WERI-Rb-1 (cell line): ENCODE measurements at regions not wholly inside any gene's neighbourhood (a gene's known extent, or its start where the extent isn't known, plus 50 kb on each side); places are given as distances from the start of the nearest gene placed in this dataset.

Experiments used
- DNase-seq: peaks from one replicate; pipeline ENCODE4 v3.0.0-alpha.2; 2020
- H3K27ac ChIP-seq: fragments of 250-450 bp; sonication (Bioruptor Pico); 2 replicates; pipeline ENCODE4 v1.5.1; 2020; ENCODE audit warnings: mild to moderate bottlenecking, moderate library complexity
- H3K27me3 ChIP-seq: fragments of 250-450 bp; sonication (Bioruptor Pico); 2 replicates; pipeline ENCODE4 v1.5.1; 2021; ENCODE audit warnings: mild to moderate bottlenecking, low read depth, moderate library complexity; ENCODE audit not compliant: insufficient read depth, severe bottlenecking
- H3K36me3 ChIP-seq: fragments of 250-450 bp; sonication (Bioruptor Pico); 2 replicates; pipeline ENCODE4 v1.5.1; 2020; ENCODE audit warnings: mild to moderate bottlenecking, moderate library complexity
- H3K4me3 ChIP-seq: 2 replicates; pipeline ENCODE4 v1.5.1; 2011; ENCODE audit warnings: low read depth, mild to moderate bottlenecking, control low read depth, low read length
- H3K9me3 ChIP-seq: fragments of 250-450 bp; sonication (Bioruptor Pico); 2 replicates; pipeline ENCODE4 v1.5.1; 2021; ENCODE audit warnings: mild to moderate bottlenecking, moderate library complexity; ENCODE audit not compliant: severe bottlenecking
- TF ChIP-seq, protein P1 (sequence below): IDR thresholded peaks from 2 replicates; pipeline ENCODE4 v1.5.1; 2011; ENCODE audit warnings: low read depth, mild to moderate bottlenecking, control low read depth, inconsistent platforms, low read length

DNA sequence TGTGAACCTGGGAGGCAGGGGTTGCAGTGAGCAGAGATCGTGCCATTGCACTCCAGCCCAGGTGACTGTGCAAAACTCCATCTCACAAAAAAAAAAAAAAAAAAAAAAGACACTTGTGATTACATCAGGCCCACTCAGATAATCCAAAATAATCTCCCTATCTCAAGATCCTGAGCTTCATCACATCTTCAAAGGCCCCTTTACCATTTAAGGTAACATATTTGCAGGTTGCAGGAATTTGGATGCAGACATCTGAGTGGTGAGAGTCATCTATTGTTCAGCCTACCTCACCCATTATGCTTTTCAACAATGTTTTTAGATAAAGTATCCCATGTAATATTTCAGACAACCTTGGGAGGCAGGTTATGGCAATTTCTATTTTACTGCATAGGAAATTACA is 51.4 kb upstream of the EXOC4 start:
- no peaks in the 10 kb centered on the region for H3K27me3 ChIP-seq
- DNase-seq = no peak
- no peak overlapping the region for H3K27ac ChIP-seq
- H3K9me3 ChIP-seq = no peaks in the 10 kb centered on the region
- TF ChIP-seq, protein P1, sequence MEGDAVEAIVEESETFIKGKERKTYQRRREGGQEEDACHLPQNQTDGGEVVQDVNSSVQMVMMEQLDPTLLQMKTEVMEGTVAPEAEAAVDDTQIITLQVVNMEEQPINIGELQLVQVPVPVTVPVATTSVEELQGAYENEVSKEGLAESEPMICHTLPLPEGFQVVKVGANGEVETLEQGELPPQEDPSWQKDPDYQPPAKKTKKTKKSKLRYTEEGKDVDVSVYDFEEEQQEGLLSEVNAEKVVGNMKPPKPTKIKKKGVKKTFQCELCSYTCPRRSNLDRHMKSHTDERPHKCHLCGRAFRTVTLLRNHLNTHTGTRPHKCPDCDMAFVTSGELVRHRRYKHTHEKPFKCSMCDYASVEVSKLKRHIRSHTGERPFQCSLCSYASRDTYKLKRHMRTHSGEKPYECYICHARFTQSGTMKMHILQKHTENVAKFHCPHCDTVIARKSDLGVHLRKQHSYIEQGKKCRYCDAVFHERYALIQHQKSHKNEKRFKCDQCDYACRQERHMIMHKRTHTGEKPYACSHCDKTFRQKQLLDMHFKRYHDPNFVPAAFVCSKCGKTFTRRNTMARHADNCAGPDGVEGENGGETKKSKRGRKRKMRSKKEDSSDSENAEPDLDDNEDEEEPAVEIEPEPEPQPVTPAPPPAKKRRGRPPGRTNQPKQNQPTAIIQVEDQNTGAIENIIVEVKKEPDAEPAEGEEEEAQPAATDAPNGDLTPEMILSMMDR = no peak
- H3K36me3 ChIP-seq = no peaks in the 10 kb centered on the region
- H3K4me3 ChIP-seq = no peak overlapping the region

DNA sequence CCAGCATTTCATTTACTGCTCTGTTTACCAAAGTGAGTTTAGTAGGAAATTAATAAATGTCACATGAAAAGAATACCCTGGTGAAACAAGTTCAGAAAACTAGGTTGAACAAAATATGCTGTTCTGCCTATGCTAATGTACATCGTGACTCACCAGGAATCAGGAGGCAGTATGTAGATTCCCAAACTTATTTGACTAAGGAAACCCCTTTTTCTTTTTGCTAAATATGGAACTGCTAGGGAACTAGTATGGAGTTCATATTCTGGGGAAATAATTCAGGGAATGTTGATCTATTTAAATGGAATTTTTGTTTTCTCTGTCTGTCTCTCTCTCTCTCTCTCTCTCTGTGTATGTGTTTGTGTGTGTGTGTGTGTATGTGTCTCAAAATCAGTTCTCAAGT is 49.9 kb upstream of the EXOC4 start:
- no peak for DNase-seq
- no peaks in the 10 kb centered on the region for H3K9me3 ChIP-seq
- no peaks in the 10 kb centered on the region for H3K36me3 ChIP-seq
- no peak overlapping the region for H3K27ac ChIP-seq
- H3K4me3 ChIP-seq = no peak overlapping the region
- TF ChIP-seq, protein P1 = no peak
- H3K27me3 ChIP-seq = no peaks in the 10 kb centered on the region
